ENCODE measurements at regions not wholly inside any gene's neighbourhood (a gene's known extent, or its start where the extent isn't known, plus 50 kb on each side); places are given as distances from the start of the nearest gene placed in this dataset.

DNA sequence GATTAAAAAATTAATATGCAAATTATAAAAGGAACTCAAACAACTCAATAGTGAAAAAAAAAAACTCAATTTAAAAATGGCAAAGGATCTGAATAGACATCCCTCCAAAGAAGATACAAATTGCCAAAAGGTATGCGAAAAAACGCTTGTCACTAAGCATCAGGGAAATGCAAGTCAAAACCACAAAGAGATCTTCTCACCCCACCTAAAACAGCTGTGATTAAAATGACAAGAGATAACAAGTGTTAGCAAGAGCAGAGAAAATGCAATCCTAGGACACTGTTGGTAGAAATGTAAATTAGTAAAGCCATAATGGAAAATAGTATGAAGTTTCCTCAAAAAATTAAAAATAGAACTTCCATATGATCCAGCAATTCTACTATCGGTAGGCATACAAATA, 166.3 kb upstream of the ZC3H12C start:
- TF ChIP-seq, protein P1, sequence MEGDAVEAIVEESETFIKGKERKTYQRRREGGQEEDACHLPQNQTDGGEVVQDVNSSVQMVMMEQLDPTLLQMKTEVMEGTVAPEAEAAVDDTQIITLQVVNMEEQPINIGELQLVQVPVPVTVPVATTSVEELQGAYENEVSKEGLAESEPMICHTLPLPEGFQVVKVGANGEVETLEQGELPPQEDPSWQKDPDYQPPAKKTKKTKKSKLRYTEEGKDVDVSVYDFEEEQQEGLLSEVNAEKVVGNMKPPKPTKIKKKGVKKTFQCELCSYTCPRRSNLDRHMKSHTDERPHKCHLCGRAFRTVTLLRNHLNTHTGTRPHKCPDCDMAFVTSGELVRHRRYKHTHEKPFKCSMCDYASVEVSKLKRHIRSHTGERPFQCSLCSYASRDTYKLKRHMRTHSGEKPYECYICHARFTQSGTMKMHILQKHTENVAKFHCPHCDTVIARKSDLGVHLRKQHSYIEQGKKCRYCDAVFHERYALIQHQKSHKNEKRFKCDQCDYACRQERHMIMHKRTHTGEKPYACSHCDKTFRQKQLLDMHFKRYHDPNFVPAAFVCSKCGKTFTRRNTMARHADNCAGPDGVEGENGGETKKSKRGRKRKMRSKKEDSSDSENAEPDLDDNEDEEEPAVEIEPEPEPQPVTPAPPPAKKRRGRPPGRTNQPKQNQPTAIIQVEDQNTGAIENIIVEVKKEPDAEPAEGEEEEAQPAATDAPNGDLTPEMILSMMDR (conservative IDR thresholded peaks at IDR 0.05 in 1 of 2, IDR thresholded peaks at IDR 0.05 in 1 of 2; ENCODE audit: extremely low read depth in 1 of 2, insufficient read depth in 1 of 2, low read depth in 1 of 2, low read length in 2 of 2), result no peak
- TF ChIP-seq EZH2 (IDR thresholded peaks at IDR 0.05; ENCODE audit: borderline replicate concordance, low read length), result no peak
